ENCODE measurements at regions not wholly inside any gene's neighbourhood (a gene's known extent, or its start where the extent isn't known, plus 50 kb on each side); places are given as distances from the start of the nearest gene placed in this dataset.

DNA sequence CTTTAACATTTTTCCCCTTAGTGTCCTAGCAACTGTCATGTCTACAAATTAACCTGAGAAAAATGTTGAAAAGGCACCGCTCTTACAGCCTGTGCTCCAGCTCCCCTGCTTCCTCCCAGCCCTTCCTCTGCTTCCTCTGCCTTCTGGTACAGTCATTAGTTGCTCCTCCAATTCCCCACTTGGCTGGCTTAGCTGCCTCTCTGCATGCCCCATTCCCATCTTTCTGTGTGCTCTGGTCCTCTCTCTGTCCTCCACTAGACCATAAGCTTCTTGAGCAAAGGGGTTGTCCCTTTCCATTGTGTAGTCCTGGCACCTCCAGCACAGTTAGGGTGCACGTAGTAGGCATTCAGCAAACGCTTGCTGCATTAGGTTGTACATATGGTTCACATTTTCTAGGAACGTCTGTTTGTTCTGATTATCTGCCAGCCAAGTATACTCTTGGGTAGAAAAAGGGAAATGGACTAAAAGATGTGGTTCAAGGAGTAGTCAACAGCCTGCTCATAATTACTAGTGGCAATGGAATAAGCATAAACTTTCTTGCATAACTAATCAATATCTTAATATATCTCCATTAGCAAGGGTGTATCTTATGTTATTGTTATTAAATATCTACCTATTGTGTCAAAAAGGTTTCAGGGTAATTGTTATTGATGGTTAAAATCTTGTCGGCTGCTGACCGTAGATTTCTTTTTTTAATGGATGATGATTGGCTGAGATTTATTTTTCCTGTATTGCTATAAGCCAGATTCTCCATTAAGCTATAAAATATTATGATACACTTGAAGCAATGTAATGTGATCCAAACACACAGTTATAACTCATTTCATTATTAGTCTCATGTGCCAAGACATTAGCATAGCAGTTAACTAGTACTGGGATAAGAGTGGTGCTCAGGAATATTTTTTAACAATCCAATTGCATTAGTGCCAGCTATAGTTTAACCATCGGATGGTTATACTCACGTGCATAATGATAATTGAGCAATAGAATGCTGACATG is 340.1 kb downstream of the SLC4A3 start:
- intact Hi-C loops (cut with DNase I; ENCODE audit: low total_unique reads) = no loop called here
- TF ChIP-seq CTCF (IDR thresholded peaks at IDR 0.05) = no peak
- no peak for TF ChIP-seq POLR2AphosphoS5 (IDR thresholded peaks at IDR 0.05)
- no peak for TF ChIP-seq POLR2A (IDR thresholded peaks at IDR 0.05)
- H3K36me3 ChIP-seq = no peaks in the 10 kb centered on the region

GRCh38 chr2:219968685-219969345 is 341.4 kb downstream of the SLC4A3 start:
- TF ChIP-seq POLR2AphosphoS5 (IDR thresholded peaks at IDR 0.05) (no peak), CTCF (IDR thresholded peaks at IDR 0.05) (no peak), POLR2A (IDR thresholded peaks at IDR 0.05) (no peak)
- intact Hi-C loops (cut with DNase I; ENCODE audit: low total_unique reads) = no loop called here
- no peaks in the 10 kb centered on the region for H3K4me1 ChIP-seq

More for the DNA sequence above, 340.1 kb downstream of the SLC4A3 start:
- no peak overlapping the region for H3K27ac ChIP-seq
- no peak for DNase-seq (ENCODE audit: low spot score in 2 of 2)
- H3K4me1 ChIP-seq = no peaks in the 10 kb centered on the region
- no peaks in the 10 kb centered on the region for H3K27me3 ChIP-seq
- no peaks in the 10 kb centered on the region for H3K9me3 ChIP-seq
- H3K4me3 ChIP-seq = no peak overlapping the region

DNA sequence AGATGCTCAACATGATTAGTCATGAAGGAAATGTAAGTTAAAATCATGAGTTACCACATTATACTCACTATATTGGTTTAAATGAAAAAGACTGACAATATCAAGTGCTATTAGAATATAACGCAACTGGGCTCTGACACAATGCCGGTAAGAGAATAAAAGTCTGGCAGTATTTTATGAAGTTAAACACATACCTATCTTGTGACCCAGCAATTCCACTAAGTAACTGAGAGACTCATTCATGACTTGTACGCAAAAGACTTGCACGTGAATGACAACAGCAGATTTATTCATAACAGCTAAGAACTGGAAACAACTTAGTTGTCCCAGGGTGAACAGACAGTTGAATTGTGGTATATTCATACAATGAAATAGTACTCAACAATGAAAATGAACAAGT is 342.1 kb downstream of the SLC4A3 start:
- intact Hi-C loops (cut with DNase I; ENCODE audit: low total_unique reads) = no loop called here
- H3K27ac ChIP-seq = no peak overlapping the region
- TF ChIP-seq POLR2AphosphoS5 (IDR thresholded peaks at IDR 0.05) (no peak), CTCF (IDR thresholded peaks at IDR 0.05) (no peak), POLR2A (IDR thresholded peaks at IDR 0.05) (no peak)

More at GRCh38 chr2:219968685-219969345, 341.4 kb downstream of the SLC4A3 start:
- Histone ChIP-seq H3K36me3 (no peaks in the 10 kb centered on the region), H3K27ac (peak overlapping the region; percentile 32 to 37), H3K9me3 (no peaks in the 10 kb centered on the region), H3K4me3 (no peak overlapping the region), H3K27me3 (no peaks in the 10 kb centered on the region)
- DNase-seq (ENCODE audit: low spot score in 2 of 2) = peak in 1 of 2 donors; percentile 56

GRCh38 chr2:219973136-219973535 is 345.7 kb downstream of the SLC4A3 start:
- H3K27ac ChIP-seq = no peak overlapping the region
- intact Hi-C loops (cut with DNase I; ENCODE audit: low total_unique reads) = no loop called here
- no peaks in the 10 kb centered on the region for H3K36me3 ChIP-seq
- H3K9me3 ChIP-seq = no peaks in the 10 kb centered on the region
- DNase-seq (ENCODE audit: low spot score in 2 of 2) = no peak
- H3K4me3 ChIP-seq = no peak overlapping the region
- no peaks in the 10 kb centered on the region for H3K27me3 ChIP-seq
- no peak for TF ChIP-seq CTCF (IDR thresholded peaks at IDR 0.05)
- no peak for TF ChIP-seq POLR2A (IDR thresholded peaks at IDR 0.05)
- no peak for TF ChIP-seq POLR2AphosphoS5 (IDR thresholded peaks at IDR 0.05)
- no peaks in the 10 kb centered on the region for H3K4me1 ChIP-seq

More for the DNA sequence above, 342.1 kb downstream of the SLC4A3 start:
- Histone ChIP-seq H3K27me3 (no peaks in the 10 kb centered on the region), H3K4me3 (no peak overlapping the region), H3K4me1 (no peaks in the 10 kb centered on the region), H3K36me3 (no peaks in the 10 kb centered on the region), H3K9me3 (no peaks in the 10 kb centered on the region)
- no peak for DNase-seq (ENCODE audit: low spot score in 2 of 2)

GRCh38 chr2:219976871-219977270 is 349.4 kb downstream of the SLC4A3 start:
- no peaks in the 10 kb centered on the region for H3K9me3 ChIP-seq
- H3K4me3 ChIP-seq = no peak overlapping the region
- no peaks in the 10 kb centered on the region for H3K36me3 ChIP-seq
- intact Hi-C loops (cut with DNase I; ENCODE audit: low total_unique reads) = no loop called here
- no peak overlapping the region for H3K27ac ChIP-seq
- no peaks in the 10 kb centered on the region for H3K4me1 ChIP-seq
- DNase-seq (ENCODE audit: low spot score in 2 of 2) = no peak
- H3K27me3 ChIP-seq = no peaks in the 10 kb centered on the region
- TF ChIP-seq CTCF (IDR thresholded peaks at IDR 0.05) = no peak
- no peak for TF ChIP-seq POLR2A (IDR thresholded peaks at IDR 0.05)
- no peak for TF ChIP-seq POLR2AphosphoS5 (IDR thresholded peaks at IDR 0.05)

Data from breast epithelium (tissue), 4 donors.